ENCODE measurements at regions not wholly inside any gene's neighbourhood (a gene's known extent, or its start where the extent isn't known, plus 50 kb on each side); places are given as distances from the start of the nearest gene placed in this dataset.
A peak's percentile ranks its signal among the peaks of the same experiment; 100 is the strongest.
"Not testable (repeated sequence)": the region's sequence is repeated elsewhere in the genome, so short reads cannot be mapped to it uniquely, and the experiment has no call there.

- DNase-seq, result no peak
These were observed 201.8 kb upstream of the BRINP3 start for GRCh38 chr1:190679454-190679853.

GRCh38 chr1:190679983-190680382 lies 202.3 kb upstream of the BRINP3 start:
- DNase-seq, result no peak

GRCh38 chr1:190685676-190686075 lies 208.0 kb upstream of the BRINP3 start:
- DNase-seq, result no peak

- DNase-seq, result no peak
These were observed 210.4 kb upstream of the BRINP3 start for GRCh38 chr1:190688096-190688495.

GRCh38 chr1:190698488-190698887 lies 220.8 kb upstream of the BRINP3 start:
- DNase-seq, result not testable (repeated sequence)

- DNase-seq, result no peak
These were observed 221.5 kb upstream of the BRINP3 start for GRCh38 chr1:190699165-190699564.

- no peak for DNase-seq
These were observed 230.9 kb upstream of the BRINP3 start for GRCh38 chr1:190708418-190709057.

- no peak for DNase-seq
These were observed 233.4 kb upstream of the BRINP3 start for GRCh38 chr1:190711069-190711468.

GRCh38 chr1:190717055-190717454 lies 239.4 kb upstream of the BRINP3 start:
- no peak for DNase-seq

- DNase-seq, result no peak
These were observed 259.4 kb upstream of the BRINP3 start for GRCh38 chr1:190736971-190737590.

GRCh38 chr1:190738317-190738716 lies 260.7 kb upstream of the BRINP3 start:
- no peak for DNase-seq

GRCh38 chr1:190739926-190740325 lies 262.3 kb upstream of the BRINP3 start:
- DNase-seq, result no peak

GRCh38 chr1:190747704-190748103 lies 270.0 kb upstream of the BRINP3 start:
- DNase-seq, result no peak

- no peak for DNase-seq
These were observed 274.5 kb upstream of the BRINP3 start for GRCh38 chr1:190752131-190752530.

GRCh38 chr1:190754666-190755065 lies 277.0 kb upstream of the BRINP3 start:
- peak; percentile 46 for DNase-seq

- no peak for DNase-seq
These were observed 282.1 kb upstream of the BRINP3 start for GRCh38 chr1:190759807-190760206.

GRCh38 chr1:190762325-190762724 lies 284.7 kb upstream of the BRINP3 start:
- no peak for DNase-seq

- no peak for DNase-seq
These were observed 315.2 kb upstream of the BRINP3 start for GRCh38 chr1:190792873-190793272.

GRCh38 chr1:190807629-190808028 lies 330.0 kb upstream of the BRINP3 start:
- DNase-seq, result no peak

GRCh38 chr1:190808035-190808434 lies 330.4 kb upstream of the BRINP3 start:
- no peak for DNase-seq

GRCh38 chr1:190809312-190809711 lies 331.6 kb upstream of the BRINP3 start:
- DNase-seq, result no peak

GRCh38 chr1:190812996-190813395 lies 335.3 kb upstream of the BRINP3 start:
- DNase-seq, result no peak

GRCh38 chr1:190832511-190832910 lies 354.8 kb upstream of the BRINP3 start:
- no peak for DNase-seq

- no peak for DNase-seq
These were observed 358.0 kb upstream of the BRINP3 start for GRCh38 chr1:190835658-190836057.

- DNase-seq, result not testable (repeated sequence)
These were observed 359.5 kb upstream of the BRINP3 start for GRCh38 chr1:190837200-190837599.

All from NCI-H345 (cell line).